ENCODE measurements at regions not wholly inside any gene's neighbourhood (a gene's known extent, or its start where the extent isn't known, plus 50 kb on each side); places are given as distances from the start of the nearest gene placed in this dataset.

GRCh38 chr7:41152179-41152678 lies 550.7 kb downstream of the INHBA start:
- Histone ChIP-seq H3K4me3 (no peak overlapping the region), H3K36me3 (no peaks in the 10 kb centered on the region), H3K27me3 (replicated peaks; ENCODE audit: insufficient read depth) (no peaks in the 10 kb centered on the region), H3K4me1 (replicated peaks) (no peaks in the 10 kb centered on the region), H3K9me3 (no peaks in the 10 kb centered on the region), H3K27ac (no peak overlapping the region)
- TF ChIP-seq POLR2A (IDR thresholded peaks at IDR 0.05) (no peak), POLR2AphosphoS5 (IDR thresholded peaks at IDR 0.05) (no peak), CTCF (IDR thresholded peaks at IDR 0.05) (no peak)
- DNase-seq (ENCODE audit: low spot score) = no peak
- WGBS = 90% methylated on average over 4 of the region's 4 CpGs
- intact Hi-C loops (cut with DNase I) = no loop called here

DNA sequence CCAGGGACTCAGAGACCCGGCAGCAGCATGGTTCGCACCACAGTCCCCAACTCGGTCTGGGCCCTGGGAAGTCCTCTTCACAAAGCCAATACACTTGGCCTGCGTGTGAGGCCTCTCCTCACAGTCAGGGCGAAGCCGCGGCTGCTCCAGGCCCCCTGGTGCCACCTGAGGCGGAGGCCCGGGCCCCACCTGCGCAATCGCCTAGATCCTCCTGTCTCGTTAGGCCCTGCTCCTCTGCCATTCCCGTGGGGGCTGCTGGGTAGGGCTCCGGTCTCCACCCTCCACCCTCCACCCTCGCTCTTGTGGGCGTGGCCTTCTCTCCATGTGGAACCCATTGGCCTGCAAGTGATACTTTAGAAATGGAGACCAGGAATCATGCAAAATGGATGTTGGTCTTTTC lies 553.3 kb downstream of the INHBA start:
- Histone ChIP-seq H3K27me3 (replicated peaks; ENCODE audit: insufficient read depth) (no peaks in the 10 kb centered on the region), H3K4me3 (no peak overlapping the region), H3K9me3 (no peaks in the 10 kb centered on the region), H3K4me1 (replicated peaks) (no peaks in the 10 kb centered on the region), H3K36me3 (no peaks in the 10 kb centered on the region), H3K27ac (no peak overlapping the region)
- DNase-seq (ENCODE audit: low spot score) = no peak
- intact Hi-C loops (cut with DNase I) = no loop called here
- 95% methylated on average over 13 of the region's 16 CpGs for WGBS
- TF ChIP-seq POLR2AphosphoS5 (IDR thresholded peaks at IDR 0.05) (no peak), CTCF (IDR thresholded peaks at IDR 0.05) (no peak), POLR2A (IDR thresholded peaks at IDR 0.05) (no peak)

DNA sequence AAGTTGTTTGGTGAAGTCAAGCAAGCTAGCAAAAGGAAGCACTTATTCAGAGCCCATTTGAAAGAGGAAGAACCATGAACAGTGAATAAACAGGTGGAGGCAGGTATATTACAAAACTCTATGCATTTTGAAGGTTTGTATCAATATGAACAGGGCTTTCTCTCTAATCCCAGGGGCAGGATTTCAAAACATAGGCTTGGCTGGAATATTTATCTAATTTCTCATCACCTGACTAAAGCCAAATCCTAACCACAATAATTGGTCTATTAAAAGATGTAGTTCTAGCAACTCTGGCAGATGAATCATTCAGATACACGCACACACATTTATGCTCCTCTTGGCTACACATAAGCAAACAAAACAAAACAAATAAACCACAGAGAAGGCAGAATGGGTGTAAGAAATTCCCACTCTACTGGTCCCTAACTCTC lies 554.4 kb downstream of the INHBA start:
- Histone ChIP-seq H3K4me3 (no peak overlapping the region), H3K27me3 (replicated peaks; ENCODE audit: insufficient read depth) (no peaks in the 10 kb centered on the region), H3K9me3 (no peaks in the 10 kb centered on the region), H3K27ac (no peak overlapping the region), H3K36me3 (no peaks in the 10 kb centered on the region), H3K4me1 (replicated peaks) (no peaks in the 10 kb centered on the region)
- 28% methylated on average over 1 of the region's 1 CpG for WGBS
- peak; percentile 80 for TF ChIP-seq POLR2AphosphoS5 (IDR thresholded peaks at IDR 0.05)
- no peak for TF ChIP-seq CTCF (IDR thresholded peaks at IDR 0.05)
- DNase-seq (ENCODE audit: low spot score) = peak; percentile 8
- intact Hi-C loops (cut with DNase I) = no loop called here

DNA sequence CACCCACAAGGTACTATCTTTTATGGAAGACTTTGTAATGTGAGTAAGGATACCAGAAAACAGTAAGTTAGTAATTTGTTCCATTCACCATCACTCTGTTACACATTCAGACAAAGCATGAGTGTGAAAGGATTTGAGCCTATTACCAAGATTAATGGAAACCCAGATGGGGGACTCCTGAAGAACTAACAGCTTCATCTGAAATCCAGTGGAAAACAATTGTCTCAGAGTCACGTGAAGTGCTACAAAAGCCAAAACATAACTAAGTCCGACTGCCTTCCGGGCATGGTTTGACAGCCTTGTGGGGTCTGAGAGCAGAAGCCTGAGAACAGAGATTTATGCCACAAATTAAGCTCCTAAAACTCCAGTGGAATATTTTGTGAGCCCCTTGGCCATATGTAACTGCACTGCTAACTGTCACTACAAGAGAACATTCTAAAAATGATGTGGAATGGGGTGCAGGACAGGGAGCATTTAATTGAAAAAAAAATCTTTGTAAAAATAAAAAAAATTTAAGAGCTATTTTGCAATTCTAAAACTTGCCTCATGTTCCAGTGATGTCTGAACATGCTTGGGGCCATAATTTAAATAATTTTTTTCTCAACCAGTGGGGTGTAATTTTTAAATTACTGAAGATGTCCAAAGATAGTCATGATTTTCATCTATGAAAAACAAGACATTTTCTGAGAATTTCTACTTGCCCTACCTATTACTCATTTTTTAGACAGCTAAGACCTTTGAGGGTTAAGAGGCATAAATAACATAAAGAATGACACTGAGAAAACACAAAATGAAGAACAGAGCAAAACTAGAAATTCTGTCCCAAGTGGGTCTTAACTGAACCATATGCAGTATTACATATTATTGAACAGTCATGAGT lies 555.0 kb downstream of the INHBA start:
- H3K4me3 ChIP-seq = no peak overlapping the region
- no peaks in the 10 kb centered on the region for H3K36me3 ChIP-seq
- no peaks in the 10 kb centered on the region for H3K27me3 ChIP-seq (replicated peaks; ENCODE audit: insufficient read depth)
- intact Hi-C loops (cut with DNase I) = no loop called here
- TF ChIP-seq POLR2A (IDR thresholded peaks at IDR 0.05) (no peak), CTCF (IDR thresholded peaks at IDR 0.05) (no peak), POLR2AphosphoS5 (IDR thresholded peaks at IDR 0.05) (no peak)
- H3K27ac ChIP-seq = no peak overlapping the region
- no peaks in the 10 kb centered on the region for H3K9me3 ChIP-seq
- 89% methylated on average over 3 of the region's 3 CpGs for WGBS
- no peak for DNase-seq (ENCODE audit: low spot score)
- H3K4me1 ChIP-seq (replicated peaks) = no peaks in the 10 kb centered on the region

DNA sequence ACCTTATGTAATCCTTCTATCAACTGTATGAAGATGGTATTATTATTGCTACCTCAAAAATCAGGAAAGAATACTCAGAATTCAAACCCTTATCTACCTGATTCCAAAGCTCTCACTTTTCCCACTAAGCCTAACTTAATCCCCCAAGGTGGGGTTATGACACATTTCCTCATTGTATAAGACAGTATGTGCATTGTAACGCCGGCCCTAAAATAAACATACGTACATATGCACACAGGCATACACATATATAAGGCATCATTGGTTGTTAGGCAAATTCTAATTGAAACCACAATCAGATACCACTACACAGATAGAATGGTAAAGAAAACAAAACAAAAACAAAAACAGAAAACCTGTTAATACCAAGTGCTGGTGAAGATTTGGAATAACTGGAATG lies 556.5 kb downstream of the INHBA start:
- H3K27me3 ChIP-seq (replicated peaks; ENCODE audit: insufficient read depth) = no peaks in the 10 kb centered on the region

More for the DNA sequence above, 556.5 kb downstream of the INHBA start:
- no peaks in the 10 kb centered on the region for H3K36me3 ChIP-seq
- WGBS = 98% methylated on average over 3 of the region's 3 CpGs
- no peak overlapping the region for H3K4me3 ChIP-seq
- TF ChIP-seq CTCF (IDR thresholded peaks at IDR 0.05) (no peak), POLR2A (IDR thresholded peaks at IDR 0.05) (no peak), POLR2AphosphoS5 (IDR thresholded peaks at IDR 0.05) (no peak)
- H3K9me3 ChIP-seq = no peaks in the 10 kb centered on the region
- DNase-seq (ENCODE audit: low spot score) = no peak
- intact Hi-C loops (cut with DNase I) = no loop called here
- H3K27ac ChIP-seq = no peak overlapping the region
- no peaks in the 10 kb centered on the region for H3K4me1 ChIP-seq (replicated peaks)
